Spleen (tissue), 11 donors: ENCODE measurements at regions not wholly inside any gene's neighbourhood (a gene's known extent, or its start where the extent isn't known, plus 50 kb on each side); places are given as distances from the start of the nearest gene placed in this dataset.
"Not testable (repeated sequence)": the region's sequence is repeated elsewhere in the genome, so short reads cannot be mapped to it uniquely, and the experiment has no call there.

Experiments
- DNase-seq: peaks from one replicate; pipeline ENCODE4 v3.0.0-alpha.2; 2020
- H3K27ac ChIP-seq, 8 donors: fragments of 200-600 bp; sonication (generic) in 7 of 8; 1 replicate in 4 of 8; 2 replicates in 4 of 8; pipeline versions ENCODE4 v1.5.0 to v1.8.0; 2016 to 2021; ENCODE audit warnings: inconsistent platforms in 4 of 8, mild to moderate bottlenecking in 4 of 8, moderate library complexity in 1 of 8
- H3K27me3 ChIP-seq, 7 donors: fragments of 200-600 bp; sonication (generic) in 6 of 7; replicated peaks in 1 of 7; 1 replicate in 4 of 7; 2 replicates in 3 of 7; pipeline versions ENCODE4 v1.5.0 to v1.8.0; 2016 to 2021; ENCODE audit warnings: inconsistent platforms in 3 of 7, mild to moderate bottlenecking in 1 of 7
- H3K36me3 ChIP-seq, 6 donors: fragments of 200-600 bp; sonication (generic) in 5 of 6; 1 replicate in 4 of 6; 2 replicates in 2 of 6; pipeline versions ENCODE4 v1.5.0 to v1.8.0; 2016 to 2021; ENCODE audit warnings: inconsistent platforms in 2 of 6
- H3K4me1 ChIP-seq, 6 donors: fragments of 200-600 bp; sonication (generic) in 5 of 6; 1 replicate in 3 of 6; 2 replicates in 3 of 6; pipeline versions ENCODE4 v1.5.0 to v1.8.0; 2016 to 2021; ENCODE audit warnings: inconsistent platforms in 3 of 6
- H3K4me3 ChIP-seq, 8 donors: fragments of 200-600 bp; sonication (generic) in 7 of 8; 1 replicate in 4 of 8; 2 replicates in 4 of 8; pipeline versions ENCODE4 v1.5.0 to v1.8.0; 2016 to 2021; ENCODE audit warnings: inconsistent platforms in 4 of 8, mild to moderate bottlenecking in 4 of 8, moderate library complexity in 2 of 8
- H3K9me3 ChIP-seq, 8 donors: fragments of 200-600 bp; sonication (generic) in 7 of 8; 1 replicate in 4 of 8; 2 replicates in 4 of 8; pipeline versions ENCODE4 v1.5.0 to v1.8.0; 2016 to 2021; ENCODE audit warnings: inconsistent platforms in 4 of 8
- CTCF ChIP-seq, 11 experiments: fragments of 200-600 bp in 7 of 11; fragments of 450-650 bp in 4 of 11; sonication (generic) in 4 of 11; IDR thresholded peaks in 8 of 11; conservative IDR thresholded peaks in 3 of 11; 1 replicate in 7 of 11; 2 replicates in 4 of 11; pipeline versions ENCODE4 v1.4.0 to v1.8.0; 2016 to 2021; ENCODE audit warnings: antibody characterized with exemption in 11 of 11, inconsistent platforms in 4 of 11, mild to moderate bottlenecking in 1 of 11
- POLR2A ChIP-seq, 3 donors: fragments of 450-650 bp; IDR thresholded peaks; one replicate each; pipeline ENCODE4 v1.5.1; 2017; ENCODE audit warnings: antibody characterized with exemption in 3 of 3, mild to moderate bottlenecking in 1 of 3
- POLR2AphosphoS5 ChIP-seq, 3 donors: sonication (generic); formaldehyde crosslinking; IDR thresholded peaks; one replicate each; pipeline ENCODE4 v1.5.1; 2017; ENCODE audit warnings: antibody characterized with exemption in 3 of 3
- WGBS, 5 donors: extraction: QIAGEN DNeasy Blood & Tissue Kit in 3 of 5; methylation state at CpG; one replicate each; pipeline versions ENCODE4 v1.1.5 to v1.1.7; 2013 to 2018; 5-methylcytosine and 5-hydroxymethylcytosine counted together
- intact Hi-C: fragments of 100-400 bp; cut with DNase I; formaldehyde crosslinking; loops from one replicate; pipeline ENCODE4 v1.15.0; 2023; ENCODE audit warnings: low total_unique reads
- donor health status: healthy with polysubstance abuse.
- donor health status: DM: no; HTN: no; CAD: no; lungs with moderate emphysema.
- donor health status: DM: no; HTN: no; CAD: no.
- donor health status: Bipolar disorder and iron deficiency.
- donor health status: healthy.
- donor health status: DM: no; HTN: no; CAD: no.
- donor health status: DM: yes; HTN: yes; CAD: no.

- intact Hi-C loops, result no loop called here
- 23 to 44% (median 40%) methylated on average over 1 of the region's 1 CpG for WGBS, 5 donors
- DNase-seq, result no peak
- peaks cover 0 to 3% (median 0%) of the 10 kb centered on the region in 8 donors for H3K9me3 ChIP-seq
- H3K4me3 ChIP-seq, result peak overlapping the region; percentile 11 to 66 (median 26)
- H3K27ac ChIP-seq, result peak overlapping the region in 7 of 8 donors; percentile 48 to 83 (median 71)
- no peaks in the 10 kb centered on the region for H3K27me3 ChIP-seq
- H3K36me3 ChIP-seq, result no peaks in the 10 kb centered on the region
- peaks cover 0 to 80% (median 31%) of the 10 kb centered on the region in 6 donors for H3K4me1 ChIP-seq
- no peak for TF ChIP-seq POLR2A (IDR thresholded peaks at IDR 0.05)
- TF ChIP-seq POLR2AphosphoS5 (IDR thresholded peaks at IDR 0.05), result no peak
- no peak for TF ChIP-seq CTCF (IDR thresholded peaks at IDR 0.05 in 8 of 11, conservative IDR thresholded peaks at IDR 0.05 in 3 of 11)
These were observed 57.2 kb upstream of the SLC1A4 start for GRCh38 chr2:64932116-64932370.

GRCh38 chr2:64932371-64933216, 56.6 kb upstream of the SLC1A4 start:
- Histone ChIP-seq H3K9me3 (no peaks in the 10 kb centered on the region), H3K27me3 (no peaks in the 10 kb centered on the region), H3K4me1 (peaks cover 0 to 85% (median 37%) of the 10 kb centered on the region in 6 donors), H3K27ac (peak overlapping the region; percentile 48 to 83 (median 68)), H3K36me3 (no peaks in the 10 kb centered on the region), H3K4me3 (peak overlapping the region; percentile 11 to 66 (median 26))
- intact Hi-C loops, result no loop called here
- no peak for DNase-seq
- 40 to 58% (median 47%) methylated on average over 9 of the region's 9 CpGs for WGBS, 5 donors
- TF ChIP-seq POLR2AphosphoS5 (IDR thresholded peaks at IDR 0.05), result no peak
- no peak for TF ChIP-seq POLR2A (IDR thresholded peaks at IDR 0.05)
- no peak for TF ChIP-seq CTCF (IDR thresholded peaks at IDR 0.05 in 8 of 11, conservative IDR thresholded peaks at IDR 0.05 in 3 of 11)

- TF ChIP-seq POLR2AphosphoS5 (IDR thresholded peaks at IDR 0.05) (no peak), POLR2A (IDR thresholded peaks at IDR 0.05) (no peak), CTCF (IDR thresholded peaks at IDR 0.05 in 8 of 11, conservative IDR thresholded peaks at IDR 0.05 in 3 of 11) (no peak)
- intact Hi-C loops, result no loop called here
- WGBS, 5 donors, result 68 to 83% (median 74%) methylated on average over 4 of the region's 4 CpGs
These were observed 54.7 kb upstream of the SLC1A4 start for GRCh38 chr2:64934530-64934929.

GRCh38 chr2:64936809-64937208, 52.4 kb upstream of the SLC1A4 start:
- TF ChIP-seq CTCF (IDR thresholded peaks at IDR 0.05 in 8 of 11, conservative IDR thresholded peaks at IDR 0.05 in 3 of 11) (no peak), POLR2AphosphoS5 (IDR thresholded peaks at IDR 0.05) (no peak), POLR2A (IDR thresholded peaks at IDR 0.05) (no peak)
- H3K9me3 ChIP-seq, result no peaks in the 10 kb centered on the region
- no peak overlapping the region for H3K4me3 ChIP-seq
- H3K27ac ChIP-seq, result peak overlapping the region in 7 of 8 donors; percentile 39 to 84 (median 74)
- no peaks in the 10 kb centered on the region for H3K36me3 ChIP-seq
- intact Hi-C loops, result no loop called here
- H3K4me1 ChIP-seq, result peaks cover 12 to 84% (median 59%) of the 10 kb centered on the region in 6 donors
- 92 to 100% (median 100%) methylated on average over 1 of the region's 1 CpG for WGBS, 5 donors
- no peaks in the 10 kb centered on the region for H3K27me3 ChIP-seq
- DNase-seq, result no peak

More at GRCh38 chr2:64934530-64934929, 54.7 kb upstream of the SLC1A4 start:
- Histone ChIP-seq H3K4me1 (peaks cover 11 to 90% (median 53%) of the 10 kb centered on the region in 6 donors), H3K4me3 (no peak overlapping the region), H3K36me3 (no peaks in the 10 kb centered on the region), H3K27me3 (no peaks in the 10 kb centered on the region), H3K27ac (peak overlapping the region in 4 of 8 donors; percentile 71 to 83 (median 78)), H3K9me3 (no peaks in the 10 kb centered on the region)
- DNase-seq, result no peak

GRCh38 chr2:64937314-64937686, 51.9 kb upstream of the SLC1A4 start:
- H3K27ac ChIP-seq, result peak overlapping the region; percentile 39 to 84 (median 68)
- 68 to 80% (median 73%) methylated on average over 5 of the region's 5 CpGs for WGBS, 5 donors

More at GRCh38 chr2:64937314-64937686, 51.9 kb upstream of the SLC1A4 start:
- H3K27me3 ChIP-seq, intact Hi-C loops, H3K9me3 ChIP-seq, DNase-seq, H3K36me3 ChIP-seq: not testable (repeated sequence)
- Histone ChIP-seq H3K4me3 (peak overlapping the region in 1 of 8 donors; percentile 57), H3K4me1 (peaks cover 12 to 84% (median 59%) of the 10 kb centered on the region in 6 donors)
